ENCODE measurements at regions not wholly inside any gene's neighbourhood (a gene's known extent, or its start where the extent isn't known, plus 50 kb on each side); places are given as distances from the start of the nearest gene placed in this dataset.

GRCh38 chr13:33628662-33629061 lies 189.3 kb upstream of the RFC3 start:
- no peak for DNase-seq

- no peak for DNase-seq
These were observed 188.2 kb upstream of the RFC3 start for GRCh38 chr13:33629605-33630360.

GRCh38 chr13:33633701-33634545 lies 184.0 kb upstream of the RFC3 start:
- DNase-seq: no peak

- peak; percentile 58 for DNase-seq
These were observed 183.4 kb upstream of the RFC3 start for GRCh38 chr13:33634546-33634982.

- DNase-seq: no peak
These were observed 181.7 kb upstream of the RFC3 start for GRCh38 chr13:33636243-33636642.

- DNase-seq: no peak
These were observed 180.8 kb upstream of the RFC3 start for GRCh38 chr13:33636955-33637670.

- DNase-seq: no peak
These were observed 179.8 kb upstream of the RFC3 start for GRCh38 chr13:33637978-33638743.

GRCh38 chr13:33639158-33639557 lies 178.8 kb upstream of the RFC3 start:
- DNase-seq: no peak

- DNase-seq: no peak
These were observed 178.3 kb upstream of the RFC3 start for GRCh38 chr13:33639626-33640080.

- no peak for DNase-seq
These were observed 177.1 kb upstream of the RFC3 start for GRCh38 chr13:33640832-33641231.

GRCh38 chr13:33642374-33643065 lies 175.4 kb upstream of the RFC3 start:
- peak; percentile 60 for DNase-seq

- DNase-seq: no peak
These were observed 173.1 kb upstream of the RFC3 start for GRCh38 chr13:33644581-33645543.

GRCh38 chr13:33645591-33646554 lies 172.1 kb upstream of the RFC3 start:
- no peak for DNase-seq

GRCh38 chr13:33649212-33649878 lies 168.6 kb upstream of the RFC3 start:
- DNase-seq: no peak

GRCh38 chr13:33651766-33652165 lies 166.2 kb upstream of the RFC3 start:
- no peak for DNase-seq

GRCh38 chr13:33657274-33657673 lies 160.7 kb upstream of the RFC3 start:
- DNase-seq: no peak

GRCh38 chr13:33659466-33659865 lies 158.5 kb upstream of the RFC3 start:
- no peak for DNase-seq

GRCh38 chr13:33659894-33660293 lies 158.1 kb upstream of the RFC3 start:
- no peak for DNase-seq

All from right kidney (tissue), 1 donor.